Transverse colon (tissue), 4 donors: ENCODE measurements at regions not wholly inside any gene's neighbourhood (a gene's known extent, or its start where the extent isn't known, plus 50 kb on each side); places are given as distances from the start of the nearest gene placed in this dataset.

Experiments used
- POLR2AphosphoS5 ChIP-seq, 3 donors: sonication (generic); formaldehyde crosslinking; IDR thresholded peaks; one replicate each; pipeline ENCODE4 v1.6.1; 2016; ENCODE audit warnings: antibody characterized with exemption in 3 of 3
- TF ChIP-seq, protein P1 (sequence below), 5 experiments: fragments of 200-600 bp in 3 of 5; fragments of 450-650 bp in 2 of 5; sonication (generic) in 3 of 5; IDR thresholded peaks; 1 replicate in 2 of 5; 2 replicates in 3 of 5; pipeline ENCODE4 v1.5.1; 2016 to 2017; ENCODE audit warnings: antibody characterized with exemption in 5 of 5, inconsistent platforms in 3 of 5, mild to moderate bottlenecking in 2 of 5, moderate library complexity in 1 of 5

DNA sequence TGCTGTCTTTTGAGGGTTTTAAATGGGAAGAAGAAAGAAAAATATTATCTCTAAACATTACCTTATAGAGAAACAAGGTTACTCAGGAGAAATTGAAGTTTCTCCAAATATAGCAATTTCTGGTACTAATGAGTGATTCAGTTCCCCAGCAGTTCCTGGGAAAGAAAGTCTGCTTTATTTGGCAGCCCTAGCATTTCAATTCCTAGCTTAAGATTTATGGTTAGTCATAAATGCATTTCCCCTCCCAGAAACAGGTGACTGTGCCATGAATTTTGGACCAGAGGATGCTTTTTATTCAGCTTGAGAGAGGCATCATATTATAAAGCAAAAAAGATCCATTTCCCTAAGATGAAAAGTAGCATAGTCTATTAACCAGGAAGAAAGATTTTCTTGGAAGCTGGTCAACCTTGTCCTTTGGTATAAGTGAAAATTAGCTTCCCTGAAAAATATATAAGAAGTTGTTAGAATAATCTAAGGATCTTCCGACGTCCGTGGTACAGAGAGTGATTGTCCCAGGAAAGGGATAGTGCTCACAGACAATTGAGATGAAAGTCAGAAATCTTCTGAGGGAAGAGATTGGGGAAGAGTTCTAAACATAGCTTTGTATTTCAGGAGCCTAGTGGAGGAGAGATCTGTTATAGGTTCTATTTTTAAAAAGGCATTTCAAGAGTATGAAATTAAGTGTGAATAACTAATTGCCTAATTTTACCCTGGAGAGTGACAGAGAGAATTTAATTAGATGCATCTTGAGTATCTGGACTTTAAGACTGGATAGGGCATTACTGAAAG lies 164.9 kb downstream of the ESM1 start:
- no peak for TF ChIP-seq POLR2AphosphoS5 (IDR thresholded peaks at IDR 0.05)
- TF ChIP-seq, protein P1, sequence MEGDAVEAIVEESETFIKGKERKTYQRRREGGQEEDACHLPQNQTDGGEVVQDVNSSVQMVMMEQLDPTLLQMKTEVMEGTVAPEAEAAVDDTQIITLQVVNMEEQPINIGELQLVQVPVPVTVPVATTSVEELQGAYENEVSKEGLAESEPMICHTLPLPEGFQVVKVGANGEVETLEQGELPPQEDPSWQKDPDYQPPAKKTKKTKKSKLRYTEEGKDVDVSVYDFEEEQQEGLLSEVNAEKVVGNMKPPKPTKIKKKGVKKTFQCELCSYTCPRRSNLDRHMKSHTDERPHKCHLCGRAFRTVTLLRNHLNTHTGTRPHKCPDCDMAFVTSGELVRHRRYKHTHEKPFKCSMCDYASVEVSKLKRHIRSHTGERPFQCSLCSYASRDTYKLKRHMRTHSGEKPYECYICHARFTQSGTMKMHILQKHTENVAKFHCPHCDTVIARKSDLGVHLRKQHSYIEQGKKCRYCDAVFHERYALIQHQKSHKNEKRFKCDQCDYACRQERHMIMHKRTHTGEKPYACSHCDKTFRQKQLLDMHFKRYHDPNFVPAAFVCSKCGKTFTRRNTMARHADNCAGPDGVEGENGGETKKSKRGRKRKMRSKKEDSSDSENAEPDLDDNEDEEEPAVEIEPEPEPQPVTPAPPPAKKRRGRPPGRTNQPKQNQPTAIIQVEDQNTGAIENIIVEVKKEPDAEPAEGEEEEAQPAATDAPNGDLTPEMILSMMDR (IDR thresholded peaks at IDR 0.05), result no peak
